Testis (tissue), 2 donors: ENCODE measurements at regions not wholly inside any gene's neighbourhood (a gene's known extent, or its start where the extent isn't known, plus 50 kb on each side); places are given as distances from the start of the nearest gene placed in this dataset.

Experiments used
- CTCF ChIP-seq, 3 experiments: fragments of 450-650 bp in 2 of 3; fragments of 200-600 bp in 1 of 3; sonication (generic) in 1 of 3; IDR thresholded peaks; one replicate each; pipeline ENCODE4 v1.5.1; 2016 to 2019; ENCODE audit warnings: antibody characterized with exemption in 3 of 3, mild to moderate bottlenecking in 2 of 3, moderate library complexity in 1 of 3
- POLR2A ChIP-seq: fragments of 450-650 bp; IDR thresholded peaks from one replicate; pipeline ENCODE4 v1.6.1; 2017; ENCODE audit warnings: antibody characterized with exemption, mild to moderate bottlenecking, moderate library complexity

DNA sequence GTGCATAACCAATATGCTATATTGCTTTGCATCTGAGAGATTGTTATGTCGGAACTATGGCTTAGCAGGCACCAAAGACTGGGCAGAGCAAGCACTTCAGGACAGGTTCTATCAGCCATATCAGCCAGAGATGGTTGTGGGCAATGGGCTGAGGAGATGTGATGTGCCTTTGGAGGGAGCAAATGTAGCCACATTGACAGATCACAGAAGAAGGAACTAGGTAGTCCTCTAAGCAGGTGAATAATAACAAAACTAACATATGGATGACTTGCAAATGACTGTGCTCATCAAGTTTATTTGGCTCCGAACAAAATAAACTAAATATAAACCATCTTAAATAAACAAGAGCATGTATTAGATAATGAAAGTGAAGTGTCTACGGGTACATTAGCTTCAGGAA lies 291.7 kb downstream of the RMST start:
- TF ChIP-seq POLR2A (no peak), CTCF (IDR thresholded peaks at IDR 0.05) (no peak)
